ENCODE measurements at regions not wholly inside any gene's neighbourhood (a gene's known extent, or its start where the extent isn't known, plus 50 kb on each side); places are given as distances from the start of the nearest gene placed in this dataset.

DNA sequence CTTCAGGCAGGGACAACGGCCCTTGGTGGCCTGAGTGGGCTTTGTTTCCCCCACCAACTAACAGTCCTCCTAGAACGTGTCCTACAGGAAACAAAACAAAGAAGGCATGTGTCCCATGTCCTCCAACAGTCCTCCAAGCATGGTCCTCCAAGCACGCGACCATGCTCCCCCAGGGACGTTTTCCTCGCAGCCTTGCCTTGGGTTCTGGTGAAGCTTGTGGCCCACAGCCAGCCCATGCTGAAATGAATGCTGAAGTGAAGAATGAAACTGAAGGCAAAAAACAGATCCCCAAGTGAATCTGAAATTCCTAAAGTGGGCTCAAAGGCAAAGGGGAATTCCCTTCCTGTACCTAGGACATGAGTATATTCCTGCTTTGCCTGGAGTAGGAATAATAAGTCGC, 176.6 kb downstream of the JCAD start:
- TF ChIP-seq, protein P1, sequence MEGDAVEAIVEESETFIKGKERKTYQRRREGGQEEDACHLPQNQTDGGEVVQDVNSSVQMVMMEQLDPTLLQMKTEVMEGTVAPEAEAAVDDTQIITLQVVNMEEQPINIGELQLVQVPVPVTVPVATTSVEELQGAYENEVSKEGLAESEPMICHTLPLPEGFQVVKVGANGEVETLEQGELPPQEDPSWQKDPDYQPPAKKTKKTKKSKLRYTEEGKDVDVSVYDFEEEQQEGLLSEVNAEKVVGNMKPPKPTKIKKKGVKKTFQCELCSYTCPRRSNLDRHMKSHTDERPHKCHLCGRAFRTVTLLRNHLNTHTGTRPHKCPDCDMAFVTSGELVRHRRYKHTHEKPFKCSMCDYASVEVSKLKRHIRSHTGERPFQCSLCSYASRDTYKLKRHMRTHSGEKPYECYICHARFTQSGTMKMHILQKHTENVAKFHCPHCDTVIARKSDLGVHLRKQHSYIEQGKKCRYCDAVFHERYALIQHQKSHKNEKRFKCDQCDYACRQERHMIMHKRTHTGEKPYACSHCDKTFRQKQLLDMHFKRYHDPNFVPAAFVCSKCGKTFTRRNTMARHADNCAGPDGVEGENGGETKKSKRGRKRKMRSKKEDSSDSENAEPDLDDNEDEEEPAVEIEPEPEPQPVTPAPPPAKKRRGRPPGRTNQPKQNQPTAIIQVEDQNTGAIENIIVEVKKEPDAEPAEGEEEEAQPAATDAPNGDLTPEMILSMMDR (IDR thresholded peaks at IDR 0.05) = no peak
- no peak for TF ChIP-seq POLR2A (IDR thresholded peaks at IDR 0.05)

All from lower leg skin (tissue), 3 donors.